Lower leg skin (tissue), 3 donors: ENCODE measurements at regions not wholly inside any gene's neighbourhood (a gene's known extent, or its start where the extent isn't known, plus 50 kb on each side); places are given as distances from the start of the nearest gene placed in this dataset.

Experiments used
- POLR2A ChIP-seq, 2 donors: fragments of 450-650 bp; IDR thresholded peaks; one replicate each; pipeline ENCODE4 v1.6.1; 2016 to 2017; ENCODE audit warnings: antibody characterized with exemption in 2 of 2, mild to moderate bottlenecking in 1 of 2, moderate library complexity in 1 of 2
- TF ChIP-seq, protein P1 (sequence below), 3 donors: fragments of 450-650 bp; IDR thresholded peaks; one replicate each; pipeline ENCODE4 v1.5.1; 2016; ENCODE audit warnings: antibody characterized with exemption in 3 of 3, mild to moderate bottlenecking in 3 of 3, moderate library complexity in 2 of 3

DNA sequence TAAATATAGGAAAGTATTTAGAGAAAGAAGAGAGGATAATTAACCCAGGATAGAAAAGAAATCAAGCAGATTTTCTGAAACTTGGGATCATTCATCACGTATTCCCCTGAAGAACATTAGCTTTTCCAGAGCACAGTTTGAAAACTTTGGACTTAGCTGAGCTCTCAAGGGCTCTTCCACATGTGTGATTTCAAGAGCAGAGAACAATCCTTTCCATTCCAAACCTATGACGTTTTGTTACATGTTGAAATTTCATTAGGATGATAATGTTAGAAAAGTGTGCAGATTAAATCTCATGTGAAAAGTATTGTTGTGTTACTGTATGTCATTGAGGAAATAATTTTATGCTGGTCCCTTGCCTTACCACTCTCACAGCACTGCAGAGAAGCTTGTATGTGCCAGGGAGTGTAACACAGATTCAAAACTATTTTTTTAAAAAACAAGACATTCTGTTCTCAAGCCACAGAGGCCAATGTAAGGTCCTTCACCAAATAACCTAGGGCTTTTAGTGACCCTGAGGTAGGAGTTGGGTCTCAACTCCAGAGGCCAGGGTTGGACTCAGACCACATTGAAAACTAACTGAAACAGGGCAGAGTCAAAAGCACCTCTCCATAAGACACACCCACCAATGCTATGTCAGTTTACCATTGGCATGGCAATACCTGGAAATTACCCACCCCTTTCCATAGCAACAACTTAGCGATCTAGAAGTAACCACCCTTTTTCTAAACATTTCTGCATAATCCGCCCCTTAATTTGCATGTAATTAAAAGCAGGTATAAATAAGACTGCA lies 141.3 kb downstream of the ANXA5 start:
- no peak for TF ChIP-seq POLR2A (IDR thresholded peaks at IDR 0.05)
- TF ChIP-seq, protein P1, sequence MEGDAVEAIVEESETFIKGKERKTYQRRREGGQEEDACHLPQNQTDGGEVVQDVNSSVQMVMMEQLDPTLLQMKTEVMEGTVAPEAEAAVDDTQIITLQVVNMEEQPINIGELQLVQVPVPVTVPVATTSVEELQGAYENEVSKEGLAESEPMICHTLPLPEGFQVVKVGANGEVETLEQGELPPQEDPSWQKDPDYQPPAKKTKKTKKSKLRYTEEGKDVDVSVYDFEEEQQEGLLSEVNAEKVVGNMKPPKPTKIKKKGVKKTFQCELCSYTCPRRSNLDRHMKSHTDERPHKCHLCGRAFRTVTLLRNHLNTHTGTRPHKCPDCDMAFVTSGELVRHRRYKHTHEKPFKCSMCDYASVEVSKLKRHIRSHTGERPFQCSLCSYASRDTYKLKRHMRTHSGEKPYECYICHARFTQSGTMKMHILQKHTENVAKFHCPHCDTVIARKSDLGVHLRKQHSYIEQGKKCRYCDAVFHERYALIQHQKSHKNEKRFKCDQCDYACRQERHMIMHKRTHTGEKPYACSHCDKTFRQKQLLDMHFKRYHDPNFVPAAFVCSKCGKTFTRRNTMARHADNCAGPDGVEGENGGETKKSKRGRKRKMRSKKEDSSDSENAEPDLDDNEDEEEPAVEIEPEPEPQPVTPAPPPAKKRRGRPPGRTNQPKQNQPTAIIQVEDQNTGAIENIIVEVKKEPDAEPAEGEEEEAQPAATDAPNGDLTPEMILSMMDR (IDR thresholded peaks at IDR 0.05): no peak
